ENCODE measurements at regions not wholly inside any gene's neighbourhood (a gene's known extent, or its start where the extent isn't known, plus 50 kb on each side); places are given as distances from the start of the nearest gene placed in this dataset.

GRCh38 chr1:208524376-208524775, 280.2 kb upstream of the PLXNA2 start:
- Histone ChIP-seq H3K27ac (replicated peaks in 1 of 4) (no peak overlapping the region), H3K27me3 (peaks cover 0 to 5% (median 0%) of the 10 kb centered on the region in 4 donors), H3K36me3 (no peaks in the 10 kb centered on the region), H3K4me1 (no peaks in the 10 kb centered on the region), H3K9me3 (no peaks in the 10 kb centered on the region), H3K4me3 (no peak overlapping the region)
- 95% methylated on average over 4 of the region's 4 CpGs for WGBS
- TF ChIP-seq POLR2A (IDR thresholded peaks at IDR 0.05; ENCODE audit: low read depth), result no peak
- no peak for TF ChIP-seq CTCF (IDR thresholded peaks at IDR 0.05)
- no peak for TF ChIP-seq POLR2AphosphoS5 (IDR thresholded peaks at IDR 0.05)
- intact Hi-C loops (cut with DNase I), result no loop called here
- no peak for DNase-seq (ENCODE audit: extremely low spot score)

- no peaks in the 10 kb centered on the region for H3K36me3 ChIP-seq
- no peaks in the 10 kb centered on the region for H3K9me3 ChIP-seq
- H3K27ac ChIP-seq (replicated peaks in 1 of 4), result no peak overlapping the region
- no peak overlapping the region for H3K4me3 ChIP-seq
- TF ChIP-seq CTCF (IDR thresholded peaks at IDR 0.05) (no peak), EP300 (IDR thresholded peaks at IDR 0.05) (no peak), POLR2A (IDR thresholded peaks at IDR 0.05; ENCODE audit: low read depth) (no peak), POLR2AphosphoS5 (IDR thresholded peaks at IDR 0.05) (no peak)
- intact Hi-C loops (cut with DNase I), result no loop called here
- H3K27me3 ChIP-seq, result peaks cover 0 to 5% (median 0%) of the 10 kb centered on the region in 4 donors
- WGBS, result 75% methylated on average over 5 of the region's 5 CpGs
- peak; percentile 62 for DNase-seq (ENCODE audit: extremely low spot score)
- no peaks in the 10 kb centered on the region for H3K4me1 ChIP-seq
Measured at GRCh38 chr1:208524925-208525324, 280.7 kb upstream of the PLXNA2 start.

GRCh38 chr1:208525417-208525816, 281.2 kb upstream of the PLXNA2 start:
- Histone ChIP-seq H3K27me3 (peaks cover 0 to 5% (median 0%) of the 10 kb centered on the region in 4 donors), H3K4me1 (no peaks in the 10 kb centered on the region), H3K36me3 (no peaks in the 10 kb centered on the region), H3K27ac (replicated peaks in 1 of 4) (no peak overlapping the region), H3K4me3 (no peak overlapping the region), H3K9me3 (no peaks in the 10 kb centered on the region)
- WGBS, result 59% methylated on average over 3 of the region's 3 CpGs
- intact Hi-C loops (cut with DNase I), result no loop called here
- TF ChIP-seq CTCF (IDR thresholded peaks at IDR 0.05) (no peak), POLR2AphosphoS5 (IDR thresholded peaks at IDR 0.05) (no peak), POLR2A (IDR thresholded peaks at IDR 0.05; ENCODE audit: low read depth) (no peak), EP300 (IDR thresholded peaks at IDR 0.05) (no peak)
- DNase-seq (ENCODE audit: extremely low spot score), result peak; percentile 29

- Histone ChIP-seq H3K36me3 (no peaks in the 10 kb centered on the region), H3K4me3 (no peak overlapping the region), H3K27ac (replicated peaks in 1 of 4) (no peak overlapping the region), H3K9me3 (no peaks in the 10 kb centered on the region), H3K4me1 (no peaks in the 10 kb centered on the region), H3K27me3 (peaks cover 0 to 13% (median 0%) of the 10 kb centered on the region in 4 donors)
- TF ChIP-seq CTCF (IDR thresholded peaks at IDR 0.05), result no peak
- no peak for TF ChIP-seq POLR2A (IDR thresholded peaks at IDR 0.05; ENCODE audit: low read depth)
- TF ChIP-seq POLR2AphosphoS5 (IDR thresholded peaks at IDR 0.05), result no peak
- TF ChIP-seq EP300 (IDR thresholded peaks at IDR 0.05), result no peak
- 93% methylated on average over 2 of the region's 2 CpGs for WGBS
- peak; percentile 50 for DNase-seq (ENCODE audit: extremely low spot score)
- intact Hi-C loops (cut with DNase I), result no loop called here
Measured at GRCh38 chr1:208526613-208527125, 282.5 kb upstream of the PLXNA2 start.

GRCh38 chr1:208527156-208527555, 283.0 kb upstream of the PLXNA2 start:
- no peaks in the 10 kb centered on the region for H3K4me1 ChIP-seq
- H3K27me3 ChIP-seq, result peaks cover 0 to 13% (median 0%) of the 10 kb centered on the region in 4 donors
- no peak for DNase-seq (ENCODE audit: extremely low spot score)
- H3K36me3 ChIP-seq, result no peaks in the 10 kb centered on the region
- no peaks in the 10 kb centered on the region for H3K9me3 ChIP-seq
- WGBS, result 78% methylated on average over 5 of the region's 5 CpGs
- H3K27ac ChIP-seq (replicated peaks in 1 of 4), result no peak overlapping the region
- TF ChIP-seq CTCF (IDR thresholded peaks at IDR 0.05), result no peak
- no peak for TF ChIP-seq EP300 (IDR thresholded peaks at IDR 0.05)
- TF ChIP-seq POLR2AphosphoS5 (IDR thresholded peaks at IDR 0.05), result no peak
- no peak for TF ChIP-seq POLR2A (IDR thresholded peaks at IDR 0.05; ENCODE audit: low read depth)
- intact Hi-C loops (cut with DNase I), result no loop called here
- H3K4me3 ChIP-seq, result no peak overlapping the region
